ENCODE measurements at regions not wholly inside any gene's neighbourhood (a gene's known extent, or its start where the extent isn't known, plus 50 kb on each side); places are given as distances from the start of the nearest gene placed in this dataset.

DNA sequence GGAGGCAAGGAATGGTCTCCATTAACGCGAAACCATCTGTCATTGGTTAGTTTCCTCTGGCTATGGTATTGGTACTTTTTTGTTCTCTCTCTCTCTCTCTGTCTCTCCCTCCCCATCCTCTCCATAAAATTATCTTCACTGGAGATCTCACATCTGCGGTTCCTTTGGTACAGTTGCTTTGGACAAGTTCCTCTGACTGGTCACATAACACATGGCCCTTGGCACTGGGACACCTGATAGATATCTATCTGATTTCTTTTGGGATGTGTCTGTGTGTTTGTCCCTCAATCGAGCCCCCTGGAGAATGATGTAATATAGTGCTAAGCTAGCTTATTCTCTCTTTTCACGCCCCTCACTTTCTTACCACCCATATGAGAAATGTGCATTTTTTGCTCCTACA, 682.0 kb upstream of the B3GALT2 start:
- H3K4me1 Mint-ChIP-seq (ENCODE audit: low read depth) = no peaks in the 10 kb centered on the region
- no peak for DNase-seq

DNA sequence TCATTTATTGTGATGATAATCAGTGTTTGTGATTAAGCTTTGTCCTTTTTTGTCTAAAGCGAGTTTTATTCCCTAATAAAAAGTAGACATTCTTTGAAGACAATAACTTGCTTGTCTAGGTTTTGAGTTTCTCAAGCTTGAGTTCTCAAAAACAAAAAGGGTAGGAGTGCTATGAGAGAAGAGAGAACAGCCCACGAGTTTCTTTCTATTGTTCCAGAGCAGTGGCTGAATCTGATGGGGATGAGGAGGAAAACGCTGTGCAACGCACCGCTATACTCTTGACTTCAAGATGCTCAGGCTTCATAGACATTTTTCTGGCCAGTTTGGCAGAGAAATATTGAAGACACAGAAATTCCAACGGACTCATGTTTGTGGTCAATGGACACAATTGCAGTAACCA, 669.8 kb upstream of the B3GALT2 start:
- TF ChIP-seq, protein P1, sequence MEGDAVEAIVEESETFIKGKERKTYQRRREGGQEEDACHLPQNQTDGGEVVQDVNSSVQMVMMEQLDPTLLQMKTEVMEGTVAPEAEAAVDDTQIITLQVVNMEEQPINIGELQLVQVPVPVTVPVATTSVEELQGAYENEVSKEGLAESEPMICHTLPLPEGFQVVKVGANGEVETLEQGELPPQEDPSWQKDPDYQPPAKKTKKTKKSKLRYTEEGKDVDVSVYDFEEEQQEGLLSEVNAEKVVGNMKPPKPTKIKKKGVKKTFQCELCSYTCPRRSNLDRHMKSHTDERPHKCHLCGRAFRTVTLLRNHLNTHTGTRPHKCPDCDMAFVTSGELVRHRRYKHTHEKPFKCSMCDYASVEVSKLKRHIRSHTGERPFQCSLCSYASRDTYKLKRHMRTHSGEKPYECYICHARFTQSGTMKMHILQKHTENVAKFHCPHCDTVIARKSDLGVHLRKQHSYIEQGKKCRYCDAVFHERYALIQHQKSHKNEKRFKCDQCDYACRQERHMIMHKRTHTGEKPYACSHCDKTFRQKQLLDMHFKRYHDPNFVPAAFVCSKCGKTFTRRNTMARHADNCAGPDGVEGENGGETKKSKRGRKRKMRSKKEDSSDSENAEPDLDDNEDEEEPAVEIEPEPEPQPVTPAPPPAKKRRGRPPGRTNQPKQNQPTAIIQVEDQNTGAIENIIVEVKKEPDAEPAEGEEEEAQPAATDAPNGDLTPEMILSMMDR (IDR thresholded peaks at IDR 0.05) = no peak
- no peak overlapping the region for H3K4me3 Mint-ChIP-seq
- H3K4me1 Mint-ChIP-seq (ENCODE audit: low read depth) = no peaks in the 10 kb centered on the region
- no peak for DNase-seq
- H3K9me3 Mint-ChIP-seq = no peaks in the 10 kb centered on the region
- no peak overlapping the region for H3K27ac Mint-ChIP-seq
- no peaks in the 10 kb centered on the region for H3K27me3 Mint-ChIP-seq (ENCODE audit: insufficient read depth)
- H3K36me3 Mint-ChIP-seq (ENCODE audit: low read depth) = no peaks in the 10 kb centered on the region

More for the DNA sequence above, 682.0 kb upstream of the B3GALT2 start:
- no peaks in the 10 kb centered on the region for H3K36me3 Mint-ChIP-seq (ENCODE audit: low read depth)
- H3K4me3 Mint-ChIP-seq = no peak overlapping the region
- H3K9me3 Mint-ChIP-seq = peaks cover 8% of the 10 kb centered on the region; the same call in 1 of the 2 replicates
- TF ChIP-seq, protein P1 (IDR thresholded peaks at IDR 0.05) = no peak
- no peak overlapping the region for H3K27ac Mint-ChIP-seq
- no peaks in the 10 kb centered on the region; the same call in 1 of the 2 replicates for H3K27me3 Mint-ChIP-seq (ENCODE audit: insufficient read depth)

DNA sequence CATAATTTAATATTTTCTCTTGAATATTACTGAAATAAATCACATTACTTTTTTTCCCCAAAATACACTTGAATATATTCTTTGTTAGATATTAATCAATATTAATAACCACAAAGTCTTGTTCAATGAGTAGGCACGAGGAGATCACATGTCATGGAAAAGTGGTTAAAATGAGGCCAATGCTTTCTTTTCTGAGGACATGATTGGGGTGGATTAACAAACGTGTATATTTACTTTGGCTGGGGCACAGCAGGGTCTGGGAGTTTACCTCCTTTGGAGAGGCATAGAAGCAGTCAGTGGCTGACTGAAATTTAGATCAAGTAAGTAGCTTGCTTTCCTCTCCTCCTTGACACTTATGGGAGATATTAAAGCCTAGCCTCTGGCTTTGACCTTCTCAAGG, 664.3 kb upstream of the B3GALT2 start:
- H3K27me3 Mint-ChIP-seq (ENCODE audit: insufficient read depth) = no peaks in the 10 kb centered on the region
- H3K36me3 Mint-ChIP-seq (ENCODE audit: low read depth) = no peaks in the 10 kb centered on the region
- no peak for DNase-seq
- no peak overlapping the region for H3K27ac Mint-ChIP-seq
- H3K4me1 Mint-ChIP-seq (ENCODE audit: low read depth) = peaks cover 10% of the 10 kb centered on the region; the same call in 1 of the 2 replicates
- no peaks in the 10 kb centered on the region for H3K9me3 Mint-ChIP-seq
- H3K4me3 Mint-ChIP-seq = no peak overlapping the region
- TF ChIP-seq, protein P1 (IDR thresholded peaks at IDR 0.05) = no peak

DNA sequence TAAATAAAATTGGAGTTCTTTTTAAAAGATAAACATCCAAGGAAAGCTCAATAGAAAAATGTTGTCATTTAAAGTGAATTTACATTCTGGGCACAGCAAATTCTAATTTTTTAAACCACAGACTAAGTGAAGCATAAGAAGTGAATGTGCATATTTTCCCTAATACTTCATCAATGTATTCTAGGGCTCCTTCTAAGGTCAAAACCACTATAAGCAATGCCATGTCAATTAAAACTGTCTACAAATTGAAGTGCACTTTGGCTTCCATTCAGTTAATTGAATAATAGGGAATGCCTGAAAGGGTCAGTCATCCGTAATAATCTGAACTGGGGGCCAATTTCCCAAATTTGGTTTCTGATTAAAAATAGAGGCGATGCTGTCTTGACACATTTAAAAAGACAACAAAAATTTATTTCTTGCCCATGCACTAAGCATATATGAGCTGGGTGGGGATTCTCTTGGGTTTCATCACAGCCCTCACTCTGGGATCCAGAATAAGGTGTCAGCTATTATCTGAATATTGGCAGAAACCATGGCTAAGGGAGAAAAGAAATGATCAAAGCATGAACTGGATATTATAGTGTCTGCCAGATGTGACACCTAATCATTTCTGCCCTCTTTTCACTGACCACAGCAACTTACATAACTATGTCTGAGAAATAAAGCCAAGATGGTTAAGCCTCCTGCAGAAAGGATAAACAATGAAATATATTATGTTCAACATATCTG, 660.6 kb upstream of the B3GALT2 start:
- peak; percentile 19 for DNase-seq

DNA sequence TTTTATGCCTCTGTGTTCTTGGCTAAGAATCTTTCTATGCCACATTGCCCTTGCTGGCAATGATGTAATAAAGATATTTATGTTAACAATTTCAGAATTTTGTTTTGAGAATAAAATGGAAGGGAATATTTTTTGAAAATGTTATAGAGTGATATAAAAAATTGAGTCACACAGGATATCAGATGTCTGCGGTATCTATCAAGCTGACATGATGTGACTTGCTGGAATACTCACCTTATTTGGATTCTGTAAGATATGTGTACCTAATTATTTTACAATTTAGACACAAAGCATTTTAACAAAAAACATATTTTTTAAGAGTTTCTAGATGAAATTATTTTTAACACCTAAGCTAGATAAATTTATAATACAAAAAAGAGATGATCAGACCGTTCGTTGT, 660.0 kb upstream of the B3GALT2 start:
- DNase-seq = no peak
- H3K9me3 Mint-ChIP-seq = no peaks in the 10 kb centered on the region
- no peak overlapping the region for H3K27ac Mint-ChIP-seq
- H3K27me3 Mint-ChIP-seq (ENCODE audit: insufficient read depth) = no peaks in the 10 kb centered on the region
- H3K4me1 Mint-ChIP-seq (ENCODE audit: low read depth) = peaks cover 10% of the 10 kb centered on the region; the same call in 1 of the 2 replicates
- TF ChIP-seq, protein P1 (IDR thresholded peaks at IDR 0.05) = no peak
- no peaks in the 10 kb centered on the region for H3K36me3 Mint-ChIP-seq (ENCODE audit: low read depth)
- no peak overlapping the region for H3K4me3 Mint-ChIP-seq

More for the DNA sequence above, 660.6 kb upstream of the B3GALT2 start:
- Mint-ChIP-seq H3K4me3 (no peak overlapping the region), H3K27ac (no peak overlapping the region), H3K9me3 (no peaks in the 10 kb centered on the region), H3K36me3 (ENCODE audit: low read depth) (no peaks in the 10 kb centered on the region), H3K27me3 (ENCODE audit: insufficient read depth) (no peaks in the 10 kb centered on the region), H3K4me1 (ENCODE audit: low read depth) (peaks cover 10% of the 10 kb centered on the region; the same call in 1 of the 2 replicates)
- TF ChIP-seq, protein P1 (IDR thresholded peaks at IDR 0.05) = no peak
